Left lobe of liver (tissue), 2 donors: ENCODE measurements at regions not wholly inside any gene's neighbourhood (a gene's known extent, or its start where the extent isn't known, plus 50 kb on each side); places are given as distances from the start of the nearest gene placed in this dataset.

Source experiments
- ATAC-seq: fragments of 200-7000 bp; cut with Tn5 transposase; one replicate; pipeline ENCODE4 v1.9.1; 2020; ENCODE audit warnings: mild to moderate bottlenecking, moderate library complexity
- DNase-seq: peaks from one replicate; pipeline ENCODE4 v3.0.0-alpha.2; 2020; ENCODE audit warnings: low spot score
- donor health status: DM: no; HTN: no; CAD: no; lungs with moderate emphysema.
- donor health status: DM: no; HTN: yes; CAD: no.

DNA sequence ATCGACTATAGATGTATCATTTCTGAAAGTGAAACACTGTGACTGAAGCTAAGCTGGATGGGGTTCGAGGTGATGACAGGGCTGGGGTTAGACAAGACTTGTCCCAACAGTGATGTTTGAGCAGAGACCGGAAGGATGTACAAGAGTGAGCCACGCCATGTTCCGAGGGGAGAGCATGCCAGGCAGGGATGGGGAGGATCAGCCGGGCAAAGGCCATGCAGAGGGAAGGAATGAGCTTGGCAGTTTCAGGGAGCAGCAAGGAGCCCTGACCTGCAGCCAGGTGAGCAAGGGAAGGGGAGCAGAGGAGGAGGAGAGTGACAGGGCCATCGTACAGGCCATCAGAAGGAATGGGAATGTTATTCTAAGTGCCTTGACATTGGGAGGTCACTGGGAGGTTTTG is 114.9 kb upstream of the GPR26 start:
- DNase-seq (no peak), ATAC-seq (no peak)

DNA sequence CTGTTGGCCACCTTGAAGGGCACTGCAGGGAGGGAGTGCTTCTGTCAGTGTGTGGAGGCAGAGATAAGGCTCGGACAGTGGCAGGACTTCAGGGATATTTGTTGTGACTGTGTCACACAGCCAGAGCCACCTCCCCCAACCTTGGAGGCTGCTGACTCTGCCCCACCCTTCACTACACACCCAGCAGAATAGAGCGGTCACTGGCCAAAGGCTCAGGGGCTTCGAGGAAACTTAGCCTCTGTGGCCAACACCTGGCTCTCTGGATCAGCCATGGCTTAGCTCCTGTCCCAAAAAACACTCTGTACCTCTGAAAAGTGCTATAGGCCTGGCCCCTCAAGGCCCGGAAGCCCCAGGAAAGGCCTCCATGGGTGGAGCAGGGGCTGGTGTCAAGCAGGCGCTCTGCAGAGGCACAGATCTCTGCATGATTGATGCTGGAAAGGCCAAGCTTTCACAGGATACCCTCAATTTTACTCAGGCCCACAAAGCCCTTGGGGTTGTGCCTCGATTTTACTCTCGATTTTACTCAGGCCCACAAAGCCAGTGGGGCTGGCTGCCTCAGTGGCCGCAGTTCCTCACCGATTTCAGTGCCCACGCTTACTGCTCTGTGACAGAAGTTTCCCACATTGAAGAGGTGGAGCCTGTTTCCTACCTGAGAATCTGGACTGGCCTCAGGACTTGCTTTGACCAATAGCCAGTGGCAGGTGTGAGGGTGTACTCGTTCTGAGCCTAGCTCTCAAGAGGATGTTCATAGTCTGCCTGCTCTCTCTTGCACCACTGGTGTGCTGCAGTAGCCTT is 113.2 kb upstream of the GPR26 start:
- ATAC-seq (no peak), DNase-seq (no peak)

DNA sequence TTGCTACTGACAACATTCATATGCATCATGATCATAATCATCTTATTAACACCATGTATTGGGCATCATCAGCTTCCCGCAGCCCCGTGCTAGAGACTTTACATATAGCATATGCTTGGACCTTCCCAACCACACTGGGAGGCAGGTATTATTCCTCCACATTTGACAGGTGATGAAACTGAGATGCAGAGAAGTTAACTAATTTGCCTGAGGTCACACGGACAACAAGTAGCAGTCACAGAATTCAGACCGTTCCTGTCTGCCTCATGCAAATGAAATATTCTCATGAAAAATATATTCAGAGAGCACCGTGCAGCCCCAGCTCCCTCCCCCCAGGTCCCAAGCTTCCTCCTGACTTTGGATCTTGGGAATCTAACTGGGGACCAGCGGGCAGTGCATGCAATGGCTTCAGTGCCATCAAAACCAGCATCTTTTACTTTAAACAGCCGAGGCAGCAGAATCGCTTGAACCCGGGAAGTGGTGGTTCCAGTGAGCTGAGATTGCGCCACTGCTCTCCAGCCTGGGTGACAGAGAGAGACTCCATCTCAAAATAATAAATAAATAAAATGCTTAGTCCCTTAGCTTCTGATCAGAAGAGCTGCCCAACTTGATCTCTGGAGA is 112.2 kb upstream of the GPR26 start:
- DNase-seq = no peak
- ATAC-seq = no peak

DNA sequence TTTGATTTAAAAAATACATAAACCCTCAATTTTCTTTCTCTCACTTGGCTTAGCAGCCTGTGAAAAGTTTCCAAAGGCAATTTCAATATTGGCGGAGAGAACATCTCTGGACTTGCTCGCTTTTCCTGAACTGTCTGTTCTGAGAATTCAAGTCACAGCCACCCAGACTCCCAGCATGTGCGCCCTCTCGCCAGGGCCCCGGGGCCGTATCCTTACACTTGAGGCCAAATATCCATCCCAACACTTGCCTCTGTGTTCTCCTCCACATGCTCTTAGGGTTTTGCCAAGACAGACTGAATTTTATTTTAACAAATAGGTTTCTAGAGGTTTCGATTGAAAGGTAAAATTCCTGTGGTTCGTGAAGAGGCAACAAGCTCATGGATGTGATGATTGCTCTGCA is 111.5 kb upstream of the GPR26 start:
- ATAC-seq = no peak
- DNase-seq = no peak

DNA sequence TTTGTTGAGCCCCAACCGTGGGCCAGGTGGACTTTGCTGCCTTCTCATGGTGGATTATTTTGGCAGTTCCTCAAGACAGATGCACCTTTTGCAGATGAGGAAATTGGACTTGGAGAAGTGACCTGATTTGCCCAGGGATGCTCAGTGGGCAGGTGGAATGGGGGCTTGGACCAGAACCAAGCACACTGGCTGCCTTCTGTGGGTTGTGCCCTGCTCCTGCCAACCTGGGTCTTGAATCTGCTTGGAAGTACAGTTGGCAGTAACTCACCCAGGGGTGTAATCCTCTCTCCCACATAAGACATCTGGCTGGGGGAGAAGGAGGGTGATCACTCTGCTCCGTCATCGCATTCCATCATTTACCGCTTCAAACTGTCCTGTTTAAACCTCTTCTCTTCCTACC is 110.5 kb upstream of the GPR26 start:
- DNase-seq (no peak), ATAC-seq (no peak)

DNA sequence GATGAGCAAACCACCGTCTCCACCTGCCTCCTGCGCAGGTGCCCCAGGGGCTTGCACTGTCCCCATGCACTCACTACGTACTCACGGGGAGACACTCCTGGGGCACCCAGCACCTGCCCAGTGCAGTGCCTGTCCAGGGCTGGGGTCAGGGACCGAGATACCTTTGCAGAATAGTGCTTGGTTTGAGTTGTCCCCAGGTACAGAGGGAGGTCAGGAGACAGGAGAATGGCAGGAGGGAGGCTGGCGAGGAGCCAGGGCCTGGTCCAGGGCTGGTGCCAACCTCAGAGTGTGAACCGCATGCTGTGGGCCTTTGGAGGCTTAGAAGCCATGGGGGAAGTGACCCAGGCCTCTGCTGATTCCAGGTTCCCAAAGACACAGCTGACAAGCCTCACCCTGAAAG is 110.1 kb upstream of the GPR26 start:
- ATAC-seq = no peak
- DNase-seq = peak; percentile 27

DNA sequence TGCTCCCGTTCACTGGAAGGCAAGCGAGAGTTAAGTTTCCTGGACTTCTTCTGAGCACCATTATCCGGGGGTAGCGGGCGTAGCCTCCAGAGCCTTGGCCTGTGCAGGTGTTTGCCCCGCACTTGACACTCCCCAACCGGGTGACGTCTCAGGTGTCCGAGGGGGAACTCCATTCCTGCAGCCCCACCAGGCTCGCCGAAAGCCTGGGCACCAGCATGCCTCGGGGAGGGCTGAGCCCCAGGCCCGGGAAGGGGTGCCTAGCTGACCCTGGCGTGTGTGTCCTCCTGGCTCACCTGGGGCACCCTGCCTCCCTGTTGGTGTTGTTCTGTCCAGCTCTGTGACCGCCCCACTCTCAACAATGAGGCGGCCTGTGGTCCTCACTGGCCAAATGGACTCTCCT is 109.4 kb upstream of the GPR26 start:
- DNase-seq (peak; percentile 18), ATAC-seq (no peak)

DNA sequence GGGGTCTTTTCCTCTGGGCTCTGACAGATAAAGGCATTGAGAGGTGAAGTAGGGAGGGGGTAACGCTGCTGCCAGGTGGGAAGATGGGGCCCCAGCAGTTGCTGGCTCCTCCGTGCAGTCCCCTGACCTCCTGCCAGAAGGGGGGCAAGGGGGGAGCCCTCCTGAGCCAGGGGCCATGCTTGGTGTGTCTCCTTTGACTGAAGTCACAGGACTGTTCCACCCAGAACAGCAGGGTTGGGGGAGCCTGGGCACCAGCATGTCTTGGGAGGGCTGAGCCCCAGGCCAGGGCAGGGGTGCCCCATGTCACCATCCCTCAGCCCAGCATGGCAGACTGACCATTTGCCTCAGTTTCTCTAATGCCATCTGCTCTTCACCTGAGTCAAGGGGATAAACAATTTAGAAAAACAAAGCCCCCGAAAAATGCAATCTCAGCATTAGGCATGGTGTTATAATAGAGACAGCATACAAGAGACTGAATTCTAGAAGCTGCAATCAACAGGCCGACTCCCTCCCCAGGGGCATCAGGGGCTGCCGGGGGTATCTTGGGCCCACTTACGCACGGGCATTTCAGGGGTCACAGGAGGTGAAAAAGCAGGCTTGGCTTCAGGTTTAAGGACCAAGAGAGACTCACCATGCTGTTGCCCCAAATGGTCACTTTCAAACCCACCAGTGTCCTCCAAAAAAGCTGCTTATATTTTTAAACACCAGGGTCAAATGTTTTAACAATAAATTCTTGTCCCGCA is 108.6 kb upstream of the GPR26 start:
- ATAC-seq = no peak
- peak; percentile 21 for DNase-seq

DNA sequence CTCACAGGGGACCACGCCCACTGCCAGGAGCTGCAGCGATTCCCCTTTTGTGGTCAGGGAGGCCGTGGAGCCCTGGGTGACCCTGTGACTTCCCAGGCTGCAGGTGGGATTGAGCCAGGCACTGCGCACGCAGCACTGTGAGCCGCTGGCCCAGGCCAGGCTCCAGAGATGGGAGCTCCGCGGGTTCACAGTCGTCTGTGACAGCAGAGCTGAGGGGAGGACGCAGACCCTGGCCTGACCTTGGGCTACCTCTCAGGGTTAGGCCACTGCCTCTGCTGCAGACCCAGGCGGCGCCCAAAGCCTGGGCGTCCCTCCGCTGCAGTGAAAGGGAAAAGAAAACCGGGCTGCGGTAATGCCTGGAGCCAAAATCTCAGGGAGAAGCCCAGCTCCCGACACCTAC is 107.5 kb upstream of the GPR26 start:
- ATAC-seq (no peak), DNase-seq (no peak)

DNA sequence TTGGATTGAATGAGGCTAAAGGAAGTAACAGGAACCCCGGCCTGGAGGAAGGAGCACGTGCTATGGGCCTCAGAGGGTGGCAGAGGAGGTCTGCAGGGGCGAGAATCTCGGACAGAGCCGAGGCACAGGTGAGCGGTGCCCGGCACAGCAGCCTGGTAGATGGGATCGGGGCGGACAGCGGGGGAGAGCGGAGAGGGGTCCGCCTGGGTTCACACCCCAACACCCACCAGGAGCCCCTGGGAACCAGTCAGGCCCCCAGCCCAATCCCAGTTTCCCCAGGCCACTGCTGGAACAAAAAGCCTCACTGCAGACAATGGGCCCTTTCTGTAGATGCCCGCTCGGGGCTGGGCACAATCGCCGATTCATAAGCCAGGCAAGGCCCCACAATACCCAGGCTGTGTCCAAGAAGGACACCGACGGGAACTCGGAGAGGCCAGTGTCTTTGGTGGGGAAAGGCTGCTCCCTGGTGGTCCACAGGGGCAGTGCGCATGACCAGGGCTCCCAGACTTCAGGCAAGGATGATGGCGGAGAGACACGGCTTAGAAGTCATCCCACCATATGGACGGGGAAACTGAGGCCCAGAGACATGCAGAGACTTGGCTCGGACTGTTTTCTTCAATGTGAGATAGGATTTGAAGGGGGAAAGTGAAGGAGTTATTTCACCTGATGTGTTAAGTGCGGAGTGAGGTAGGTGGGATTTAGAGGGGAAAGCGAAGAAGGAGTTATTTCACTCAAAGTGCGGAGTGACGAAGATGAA is 106.9 kb upstream of the GPR26 start:
- DNase-seq (peak; percentile 77), ATAC-seq (peak; percentile 99)

DNA sequence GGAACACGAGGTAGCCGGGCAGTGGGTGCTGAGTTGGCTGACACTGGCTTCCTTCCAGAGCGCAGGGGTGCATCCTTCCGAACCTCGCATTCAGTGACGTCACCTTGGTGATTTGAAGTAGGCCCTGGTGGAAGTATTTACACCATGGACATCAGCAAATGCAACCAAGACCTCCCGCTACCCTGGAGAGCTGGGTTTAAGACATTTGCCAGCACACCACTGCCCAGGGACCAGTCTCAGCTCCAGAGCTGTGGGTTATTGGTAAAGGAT is 106.4 kb upstream of the GPR26 start:
- ATAC-seq = no peak
- DNase-seq = peak; percentile 34

DNA sequence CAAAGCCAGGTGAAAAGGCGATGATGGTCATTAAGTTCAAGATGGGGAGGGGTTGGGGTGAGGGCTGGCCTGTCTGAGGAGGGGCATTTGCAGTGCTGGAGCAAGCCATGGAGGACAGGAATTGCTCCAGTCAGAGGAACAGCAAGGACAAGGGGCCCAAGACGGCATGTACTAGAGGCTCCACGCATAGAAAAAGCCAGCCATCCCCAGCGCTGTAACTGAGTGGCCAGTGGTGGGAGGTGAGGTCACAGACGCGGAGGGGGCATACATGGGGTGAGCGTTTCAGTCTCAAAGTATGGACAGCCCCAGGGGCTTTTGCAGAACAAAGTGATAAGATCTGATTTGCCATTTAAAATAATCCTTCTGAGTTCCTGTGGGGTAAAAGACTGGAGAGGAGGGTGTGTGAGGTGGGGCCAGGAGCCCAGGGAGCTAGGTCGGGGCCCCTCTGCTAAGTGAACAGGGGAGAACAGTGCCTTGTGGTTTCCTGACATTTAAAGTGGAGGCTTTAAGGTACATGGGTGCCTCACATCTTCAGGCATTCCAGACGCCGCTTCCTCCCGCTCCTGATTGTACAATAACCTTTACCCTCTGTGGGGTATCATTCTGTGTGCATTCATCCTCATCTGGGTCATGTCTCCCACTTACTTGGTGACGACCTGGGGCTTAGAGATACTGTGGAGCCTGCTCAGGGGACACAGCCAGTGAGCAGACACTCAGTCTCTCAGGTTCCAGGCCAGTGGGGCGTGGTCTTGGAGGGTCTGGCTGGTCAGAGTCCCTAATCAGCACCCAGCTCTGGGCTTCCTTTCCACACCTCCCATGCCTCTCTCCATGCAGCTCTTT is 105.6 kb upstream of the GPR26 start:
- peak; percentile 35 for DNase-seq
- no peak for ATAC-seq

DNA sequence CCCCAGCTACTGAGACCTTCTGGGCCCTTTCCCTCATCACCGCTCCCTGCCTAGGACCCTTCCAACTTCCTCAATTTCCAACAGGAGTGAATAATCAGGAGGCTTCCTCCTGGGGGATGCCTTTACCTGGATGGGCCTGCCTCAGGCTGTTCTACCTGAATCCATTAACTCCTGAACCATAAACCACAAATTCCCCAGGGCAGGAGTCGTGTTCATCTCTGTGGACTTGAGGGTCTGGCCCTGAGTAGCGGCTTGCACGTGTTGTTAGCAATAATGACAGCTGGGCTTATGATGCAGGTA is 105.1 kb upstream of the GPR26 start:
- ATAC-seq (no peak), DNase-seq (peak; percentile 21)

DNA sequence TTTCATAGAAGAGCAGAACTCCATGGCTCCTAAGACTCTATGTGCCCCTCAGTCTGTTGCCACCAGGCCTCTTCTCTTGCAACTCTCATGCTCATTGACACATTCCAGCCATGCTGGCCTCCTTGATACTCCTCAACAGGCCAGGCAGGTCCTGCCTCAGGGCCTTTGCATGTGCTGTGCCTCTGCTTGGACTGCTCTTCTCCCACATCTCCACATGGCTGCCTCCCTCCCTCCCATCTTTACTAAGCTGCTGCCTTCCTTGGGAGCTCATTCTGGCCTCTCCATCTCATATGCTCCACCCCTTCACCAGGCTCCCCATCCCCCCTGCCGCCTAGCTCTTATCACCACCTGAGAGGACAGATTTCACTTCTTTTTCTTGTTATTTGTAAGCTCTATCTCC is 103.8 kb upstream of the GPR26 start:
- peak; percentile 19 for DNase-seq
- ATAC-seq = no peak

DNA sequence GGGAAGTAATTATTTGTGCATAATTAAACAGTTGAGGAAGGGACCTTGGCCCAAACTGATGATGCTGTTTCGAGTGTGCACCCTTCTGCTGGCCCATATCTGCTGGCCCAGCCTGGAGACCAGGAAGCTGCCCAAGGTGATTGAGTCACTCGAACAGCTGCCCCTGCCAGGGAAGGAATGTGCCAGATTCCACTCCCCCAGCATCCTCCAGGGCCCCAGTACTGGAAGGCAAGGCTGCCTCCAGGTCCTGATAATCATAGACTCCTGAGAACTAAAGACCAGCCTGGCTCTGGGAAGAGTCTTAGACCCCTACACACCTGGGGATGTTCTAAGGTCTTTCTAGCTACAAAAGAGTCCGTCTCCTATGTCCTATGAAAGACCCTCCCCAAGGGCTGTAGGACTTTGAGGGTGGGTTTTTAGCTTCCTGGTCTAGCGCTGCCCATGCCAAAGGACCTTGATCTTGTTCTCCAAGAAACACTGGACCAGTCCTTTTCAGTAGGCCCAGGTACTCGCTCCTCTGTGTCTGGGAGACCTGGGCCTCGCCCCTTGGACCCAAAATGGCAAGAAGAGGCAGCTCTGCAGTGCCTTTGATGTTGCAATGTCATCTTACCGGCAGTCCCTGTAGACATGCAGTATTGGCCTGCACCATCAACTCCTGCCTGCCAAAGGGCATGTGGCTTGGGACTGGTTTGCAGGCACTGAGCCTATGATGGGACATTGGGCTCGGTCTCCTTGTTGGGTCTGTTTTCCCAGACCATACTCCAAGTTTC is 103.2 kb upstream of the GPR26 start:
- DNase-seq (peak; percentile 26), ATAC-seq (no peak)

DNA sequence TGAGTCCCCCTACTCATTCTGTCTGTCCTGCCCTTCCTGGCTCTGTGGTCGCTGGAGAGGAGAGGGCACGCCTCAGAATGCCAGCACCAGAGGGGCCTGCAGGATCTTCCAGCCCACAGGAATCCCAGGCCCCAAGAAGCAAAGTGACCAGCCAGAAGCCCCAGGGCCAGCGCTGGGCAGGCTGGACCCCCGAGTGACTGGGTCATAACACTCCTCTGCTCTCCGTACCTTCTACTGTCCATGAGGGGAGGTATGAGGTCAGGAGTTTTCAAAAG is 102.6 kb upstream of the GPR26 start:
- peak; percentile 23 for DNase-seq
- ATAC-seq = no peak

DNA sequence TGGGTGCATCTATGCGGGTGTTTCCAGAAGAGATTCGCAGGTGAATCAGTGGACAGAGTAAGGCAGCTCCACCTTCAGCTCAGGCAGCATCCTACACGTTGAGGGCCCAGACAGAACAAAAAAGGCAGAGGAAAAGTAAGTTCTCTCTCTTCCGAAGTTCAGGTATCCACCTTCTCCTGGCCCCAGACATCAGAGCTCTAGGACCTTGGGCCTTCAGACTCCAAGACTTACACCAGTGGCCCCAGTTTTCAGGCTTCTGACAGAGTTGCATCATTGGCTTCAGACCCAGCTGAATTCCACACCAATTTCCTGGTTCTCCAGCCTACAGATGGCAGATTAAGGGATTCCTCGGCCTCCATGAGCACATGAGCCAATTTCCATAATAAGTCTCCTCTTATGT is 102.2 kb upstream of the GPR26 start:
- no peak for DNase-seq
- ATAC-seq = no peak

DNA sequence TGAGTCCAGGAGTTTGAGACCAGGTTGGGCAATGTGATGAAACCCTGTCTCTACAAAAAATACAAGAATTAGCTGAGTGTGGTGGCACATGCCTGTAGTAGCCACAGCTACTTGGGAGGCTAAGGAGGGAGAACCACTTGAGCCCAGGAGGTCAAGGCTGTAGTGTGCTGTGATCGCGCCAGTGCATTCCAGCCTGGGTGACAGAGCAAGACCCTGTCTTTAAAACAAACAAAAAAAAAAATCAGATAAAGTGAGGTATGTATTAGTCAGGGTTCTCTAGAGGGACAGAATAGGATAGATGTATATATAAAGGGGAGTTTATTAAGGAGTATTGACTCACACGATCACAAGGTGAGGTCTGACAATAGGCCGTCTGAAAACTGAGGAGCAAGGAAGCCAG is 101.5 kb upstream of the GPR26 start:
- no peak for ATAC-seq
- no peak for DNase-seq

DNA sequence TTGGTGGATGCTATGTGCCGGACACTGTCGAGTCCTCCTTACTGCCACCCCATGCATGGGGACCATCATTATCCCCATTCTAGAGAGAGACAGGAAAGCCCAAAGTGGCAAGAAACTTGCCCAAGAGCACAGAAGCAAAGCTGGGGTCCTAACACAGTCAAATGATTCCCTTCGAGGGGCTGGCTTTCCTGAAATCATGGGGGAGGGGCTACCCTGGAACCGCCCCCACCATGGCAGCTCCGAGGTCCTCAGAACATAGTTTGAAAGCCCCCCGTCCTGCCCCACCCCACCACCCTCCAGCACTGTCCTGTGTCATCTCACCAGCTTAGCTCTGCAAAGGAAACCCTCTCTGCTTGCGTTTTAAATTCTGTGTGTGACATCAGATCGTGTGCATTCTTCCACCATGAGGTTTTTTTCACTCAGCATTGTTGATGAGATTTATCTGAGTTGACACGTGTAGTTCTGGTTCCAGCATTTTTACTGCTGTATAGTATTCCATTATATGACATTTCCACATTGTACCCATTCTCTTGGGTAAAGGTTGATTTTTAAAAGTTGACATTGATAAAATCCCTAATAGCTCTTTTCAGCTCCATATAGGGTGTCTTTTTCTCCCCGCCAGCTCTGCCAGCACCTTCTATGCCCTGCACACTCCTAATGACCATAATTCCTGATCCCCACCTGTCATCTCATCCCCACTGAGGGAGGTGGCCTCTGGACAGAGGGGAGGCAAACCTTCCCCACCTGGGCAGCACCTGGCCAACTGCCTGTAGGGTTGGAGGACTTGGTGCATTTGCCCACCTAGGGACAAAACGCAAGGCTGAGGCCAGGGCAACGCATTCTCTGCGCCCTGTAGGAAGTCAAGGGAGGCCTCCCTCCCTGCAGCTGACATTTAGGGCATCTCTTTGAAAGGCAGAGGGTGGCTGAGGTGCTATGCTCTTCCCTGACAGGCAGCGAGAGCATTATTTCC is 100.2 kb upstream of the GPR26 start:
- ATAC-seq = no peak
- DNase-seq = peak; percentile 26
